Kidney (tissue), 13 donors: ENCODE measurements at regions not wholly inside any gene's neighbourhood (a gene's known extent, or its start where the extent isn't known, plus 50 kb on each side); places are given as distances from the start of the nearest gene placed in this dataset.

Experiments used
- DNase-seq, 5 donors: peaks; one replicate each; pipeline ENCODE4 v3.0.0-alpha.2; 2013 to 2020
- FAIRE-seq: peaks from 2 replicates; lab custom pipeline; 2012; peaks lifted over from hg19 to GRCh38; lab: Jason Lieb, UNC
- H3K27ac ChIP-seq, 2 donors: one replicate each; pipeline ENCODE4 v1.7.0; 2013; ENCODE audit warnings: low read depth in 2 of 2, low read length in 2 of 2, inconsistent platforms in 1 of 2
- H3K27me3 ChIP-seq: one replicate; pipeline ENCODE4 v1.7.1; 2013; ENCODE audit warnings: low read length, inconsistent platforms; ENCODE audit not compliant: control insufficient read depth, insufficient read depth
- H3K36me3 ChIP-seq, 3 donors: one replicate each; pipeline versions ENCODE4 v1.7.0 to v1.7.1; 2013; ENCODE audit warnings: low read length in 3 of 3, control low read depth in 1 of 3, inconsistent platforms in 1 of 3; ENCODE audit not compliant: insufficient read depth in 3 of 3, control insufficient read depth in 2 of 3
- H3K4me1 ChIP-seq, 3 donors: one replicate each; pipeline versions ENCODE4 v1.7.0 to v1.7.1; 2013; ENCODE audit warnings: low read length in 3 of 3, inconsistent platforms in 1 of 3, low read depth in 1 of 3; ENCODE audit not compliant: control insufficient read depth in 2 of 3, insufficient read depth in 2 of 3
- H3K4me3 ChIP-seq, 3 donors: one replicate each; pipeline versions ENCODE4 v1.7.0 to v1.8.1; 2013; ENCODE audit warnings: low read length in 3 of 3, control low read depth in 1 of 3, inconsistent platforms in 1 of 3
- H3K9ac ChIP-seq, 3 donors: one replicate each; pipeline versions ENCODE4 v1.7.0 to v1.7.1; 2013; ENCODE audit warnings: low read length in 3 of 3, control low read depth in 1 of 3, inconsistent platforms in 1 of 3
- H3K9me3 ChIP-seq, 3 donors: one replicate each; pipeline versions ENCODE4 v1.7.0 to v1.7.1; 2013; ENCODE audit warnings: low read length in 3 of 3, control low read depth in 1 of 3, inconsistent platforms in 1 of 3; ENCODE audit not compliant: control insufficient read depth in 2 of 3, insufficient read depth in 1 of 3
- CTCF ChIP-seq: IDR thresholded peaks from 3 replicates; pipeline ENCODE4 v1.5.1; 2012; ENCODE audit warnings: mild to moderate bottlenecking, moderate library complexity, borderline replicate concordance; ENCODE audit not compliant: insufficient read depth; ENCODE audit errors: extremely low read depth
- intact Hi-C: fragments of 100-400 bp; cut with DNase I; formaldehyde crosslinking; loops from one replicate; pipeline ENCODE4 v1.11.1; 2022
- donor health status: control.
- donor health status: control.
- donor health status: control.
- donor health status: control.
- donor health status: control.
- donor health status: DM: yes; HTN: yes; CAD: no.
- donor health status: Normal renal cell carcinoma (clear cell type).

- FAIRE-seq (no peak), DNase-seq (peak in 1 of 5 donors; percentile 68)
- Histone ChIP-seq H3K4me1 (peaks cover 4 to 20% (median 20%) of the 10 kb centered on the region in 3 donors), H3K4me3 (no peak overlapping the region), H3K36me3 (no peaks in the 10 kb centered on the region), H3K9ac (no peak overlapping the region), H3K9me3 (peaks cover 0 to 3% (median 0%) of the 10 kb centered on the region in 3 donors), H3K27me3 (no peaks in the 10 kb centered on the region), H3K27ac (no peak overlapping the region)
- intact Hi-C loops = no loop called here
- no peak for TF ChIP-seq CTCF
These were observed 92.3 kb downstream of the LITAF start for GRCh38 chr16:11494433-11494832.

- no peak for FAIRE-seq
- Histone ChIP-seq H3K36me3 (no peaks in the 10 kb centered on the region), H3K27me3 (no peaks in the 10 kb centered on the region), H3K27ac (no peak overlapping the region), H3K4me1 (peaks cover 4 to 20% (median 20%) of the 10 kb centered on the region in 3 donors), H3K9ac (no peak overlapping the region), H3K4me3 (no peak overlapping the region), H3K9me3 (peaks cover 0 to 3% (median 0%) of the 10 kb centered on the region in 3 donors)
- TF ChIP-seq CTCF = no peak
- intact Hi-C loops = no loop called here
- no peak for DNase-seq
These were observed 91.7 kb downstream of the LITAF start for GRCh38 chr16:11495066-11495407.
